HEK293 (cell line): ENCODE measurements at regions not wholly inside any gene's neighbourhood (a gene's known extent, or its start where the extent isn't known, plus 50 kb on each side); places are given as distances from the start of the nearest gene placed in this dataset.

Source experiments
- CTCF ChIA-PET: fragments of 350-600 bp; formaldehyde crosslinking; extraction: SDS; loops from one replicate; lab custom pipeline; 2021; ENCODE audit warnings: antibody characterized with exemption; lab: Yijun Ruan, JAX
- POLR2A ChIA-PET: fragments of 300-600 bp; formaldehyde crosslinking; extraction: SDS; loops from one replicate; lab custom pipeline; 2020; ENCODE audit warnings: antibody characterized with exemption, inconsistent platforms; lab: Yijun Ruan, JAX
- H3K27ac ChIP-seq: fragments of 200-500 bp; sonication (Bioruptor generic); 2 replicates; pipeline ENCODE4 v1.5.1; 2014; ENCODE audit warnings: low read depth, low read length, control low read depth, inconsistent platforms; ENCODE audit errors: extremely low read depth
- H3K36me3 ChIP-seq, 2 experiments: fragments of 200-500 bp in 1 of 2; sonication (Bioruptor generic) in 1 of 2; 1 replicate in 1 of 2; 2 replicates in 1 of 2; pipeline ENCODE4 v1.5.1; 2014 to 2017; ENCODE audit warnings: inconsistent platforms in 2 of 2, low read length in 2 of 2; ENCODE audit not compliant: control insufficient read depth in 2 of 2, insufficient read depth in 1 of 2
- H3K4me1 ChIP-seq: fragments of 200-500 bp; sonication (Bioruptor generic); 2 replicates; pipeline ENCODE4 v1.5.1; 2014; ENCODE audit warnings: mild to moderate bottlenecking, low read length, inconsistent platforms; ENCODE audit not compliant: control insufficient read depth, insufficient read depth
- H3K4me3 ChIP-seq: 2 replicates; pipeline ENCODE4 v1.5.1; 2011; ENCODE audit warnings: low read depth, mild to moderate bottlenecking, control low read depth, low read length, moderate library complexity
- H3K9me3 ChIP-seq: fragments of 200-500 bp; sonication (Bioruptor generic); 2 replicates; pipeline ENCODE4 v1.5.1; 2014; ENCODE audit warnings: low read depth, low read length, inconsistent platforms; ENCODE audit not compliant: control insufficient read depth, insufficient read depth
- GFI1B ChIP-seq: fragments of 450-650 bp; formaldehyde crosslinking; IDR thresholded peaks from 2 replicates; pipeline ENCODE4 v1.5.1; 2016; ENCODE audit warnings: missing biosample characterization, missing genetic modification characterization
- GLIS1 ChIP-seq: fragments of 450-650 bp; formaldehyde crosslinking; IDR thresholded peaks from 2 replicates; pipeline ENCODE4 v1.5.1; 2016; ENCODE audit warnings: missing biosample characterization, missing genetic modification characterization
- HOXA7 ChIP-seq: sonication (generic); formaldehyde crosslinking; IDR thresholded peaks from 2 replicates; pipeline ENCODE4 v1.8.1; 2022; ENCODE audit warnings: missing genetic modification reagents, borderline replicate concordance
- REPIN1 ChIP-seq: fragments of 450-650 bp; formaldehyde crosslinking; IDR thresholded peaks from 2 replicates; pipeline ENCODE4 v1.5.1; 2017; ENCODE audit warnings: missing biosample characterization, missing genetic modification characterization, low read depth
- REST ChIP-seq: fragments of 450-650 bp; formaldehyde crosslinking; IDR thresholded peaks from 2 replicates; pipeline ENCODE4 v1.5.1; 2016; ENCODE audit warnings: missing biosample characterization, missing genetic modification characterization
- TRIM28 ChIP-seq: IDR thresholded peaks from 2 replicates; pipeline ENCODE4 v1.6.1; 2011; ENCODE audit warnings: low read length, control low read depth, borderline replicate concordance
- ZBTB21 ChIP-seq: fragments of 450-650 bp; formaldehyde crosslinking; IDR thresholded peaks from 2 replicates; pipeline ENCODE4 v1.5.1; 2017; ENCODE audit warnings: missing biosample characterization, missing genetic modification characterization
- ZFP69B ChIP-seq: fragments of 450-650 bp; formaldehyde crosslinking; IDR thresholded peaks from 2 replicates; pipeline ENCODE4 v1.5.1; 2016; ENCODE audit warnings: missing biosample characterization, missing genetic modification characterization
- ZIC2 ChIP-seq: fragments of 450-650 bp; formaldehyde crosslinking; IDR thresholded peaks from 2 replicates; pipeline ENCODE4 v1.5.1; 2016; ENCODE audit warnings: missing biosample characterization, missing genetic modification characterization
- ZNF10 ChIP-seq: fragments of 450-650 bp; formaldehyde crosslinking; IDR thresholded peaks from 2 replicates; pipeline ENCODE4 v1.5.1; 2017; ENCODE audit warnings: missing biosample characterization, missing genetic modification characterization
- ZNF146 ChIP-seq: fragments of 450-650 bp; formaldehyde crosslinking; IDR thresholded peaks from 2 replicates; pipeline ENCODE4 v1.5.1; 2016; ENCODE audit warnings: missing biosample characterization, missing genetic modification characterization
- ZNF223 ChIP-seq: fragments of 450-650 bp; formaldehyde crosslinking; IDR thresholded peaks from 2 replicates; pipeline ENCODE4 v1.5.1; 2016; ENCODE audit warnings: missing biosample characterization, missing genetic modification characterization
- ZNF24 ChIP-seq: fragments of 450-650 bp; formaldehyde crosslinking; IDR thresholded peaks from 2 replicates; pipeline ENCODE4 v1.5.1; 2016; ENCODE audit warnings: missing biosample characterization, missing genetic modification characterization
- ZNF335 ChIP-seq: fragments of 450-650 bp; formaldehyde crosslinking; conservative IDR thresholded peaks from 2 replicates; pipeline ENCODE4 v1.5.1; 2016; ENCODE audit warnings: missing biosample characterization, missing genetic modification characterization
- ZNF514 ChIP-seq: fragments of 450-650 bp; formaldehyde crosslinking; IDR thresholded peaks from 2 replicates; pipeline ENCODE4 v1.5.1; 2016; ENCODE audit warnings: missing biosample characterization, missing genetic modification characterization
- ZNF555 ChIP-seq: fragments of 450-650 bp; formaldehyde crosslinking; conservative IDR thresholded peaks from 2 replicates; pipeline ENCODE4 v1.5.1; 2017; ENCODE audit warnings: missing biosample characterization, mild to moderate bottlenecking, missing genetic modification characterization, inconsistent platforms
- ZNF560 ChIP-seq: fragments of 450-650 bp; formaldehyde crosslinking; IDR thresholded peaks from 2 replicates; pipeline ENCODE4 v1.5.1; 2017; ENCODE audit warnings: missing biosample characterization, missing genetic modification characterization, borderline replicate concordance
- ZNF623 ChIP-seq: fragments of 450-650 bp; formaldehyde crosslinking; IDR thresholded peaks from 2 replicates; pipeline ENCODE4 v1.5.1; 2016; ENCODE audit warnings: missing biosample characterization, missing genetic modification characterization
- ZNF692 ChIP-seq: fragments of 450-650 bp; formaldehyde crosslinking; IDR thresholded peaks from 2 replicates; pipeline ENCODE4 v1.5.1; 2016; ENCODE audit warnings: missing biosample characterization, missing genetic modification characterization
- ZNF747 ChIP-seq: fragments of 450-650 bp; formaldehyde crosslinking; IDR thresholded peaks from 2 replicates; pipeline ENCODE4 v1.5.1; 2016; ENCODE audit warnings: missing biosample characterization, missing genetic modification characterization
- ZNF785 ChIP-seq: fragments of 450-650 bp; formaldehyde crosslinking; IDR thresholded peaks from 2 replicates; pipeline ENCODE4 v1.5.1; 2016; ENCODE audit warnings: missing biosample characterization, missing genetic modification characterization
- ZSCAN16 ChIP-seq: fragments of 450-650 bp; formaldehyde crosslinking; IDR thresholded peaks from 2 replicates; pipeline ENCODE4 v1.5.1; 2016; ENCODE audit warnings: missing biosample characterization, missing genetic modification characterization
- TF ChIP-seq, protein P1 (sequence below): fragments of 450-650 bp; formaldehyde crosslinking; IDR thresholded peaks from 2 replicates; pipeline ENCODE4 v1.5.1; 2016; ENCODE audit warnings: missing biosample characterization, missing genetic modification characterization

DNA sequence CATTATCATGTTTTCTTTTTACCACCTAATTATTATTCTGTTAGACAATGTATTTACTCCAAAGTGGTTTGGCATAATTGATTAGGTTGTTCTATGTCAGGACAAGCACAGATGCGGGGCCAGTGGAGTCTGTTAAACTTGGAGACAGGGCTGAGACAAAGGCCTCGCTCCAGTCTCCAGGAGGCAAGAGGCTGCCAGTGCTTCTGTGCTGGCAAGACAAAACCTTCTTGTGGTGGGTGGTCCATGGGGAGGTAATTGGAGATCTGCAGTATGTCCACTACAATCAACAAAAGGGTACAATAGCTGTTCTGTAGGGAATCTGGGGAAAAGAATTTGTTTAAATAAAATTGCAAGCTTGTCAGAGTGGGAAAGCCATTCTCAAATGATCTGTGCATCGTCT lies 677.2 kb upstream of the SLC35B3 start:
- Histone ChIP-seq H3K4me1 (no peaks in the 10 kb centered on the region), H3K4me3 (no peak overlapping the region), H3K27ac (no peak overlapping the region), H3K36me3 (no peaks in the 10 kb centered on the region), H3K9me3 (no peaks in the 10 kb centered on the region)
- CTCF ChIA-PET, result no interaction called here
- POLR2A ChIA-PET, result no interaction called here
- TF ChIP-seq ZNF747 (tag by site-specific recombination) (no peak), ZNF24 (tag by site-specific recombination) (no peak), REST (tag by site-specific recombination) (no peak), ZNF555 (tag by site-specific recombination) (no peak), ZBTB21 (tag by site-specific recombination) (no peak), ZNF623 (no peak), TRIM28 (no peak), REPIN1 (no peak), GFI1B (tag by site-specific recombination) (no peak), ZNF335 (tag by site-specific recombination) (no peak)

- no peaks in the 10 kb centered on the region for H3K36me3 ChIP-seq
- H3K27ac ChIP-seq, result no peak overlapping the region
- CTCF ChIA-PET, result no interaction called here
- H3K4me3 ChIP-seq, result no peak overlapping the region
- no peaks in the 10 kb centered on the region for H3K4me1 ChIP-seq
- POLR2A ChIA-PET, result no interaction called here
- TF ChIP-seq ZFP69B (no peak), ZNF146 (no peak), ZIC2 (no peak), GLIS1 (tag by site-specific recombination) (no peak), HOXA7 (CRISPR knock-in tag) (no peak), ZNF514 (tag by site-specific recombination) (no peak), ZNF785 (no peak), ZNF223 (tag by site-specific recombination) (no peak), ZNF747 (tag by site-specific recombination) (no peak), ZSCAN16 (tag by site-specific recombination) (no peak), ZNF10 (tag by site-specific recombination) (no peak), ZNF692 (no peak), ZNF560 (tag by site-specific recombination) (no peak)
- TF ChIP-seq, protein P1, sequence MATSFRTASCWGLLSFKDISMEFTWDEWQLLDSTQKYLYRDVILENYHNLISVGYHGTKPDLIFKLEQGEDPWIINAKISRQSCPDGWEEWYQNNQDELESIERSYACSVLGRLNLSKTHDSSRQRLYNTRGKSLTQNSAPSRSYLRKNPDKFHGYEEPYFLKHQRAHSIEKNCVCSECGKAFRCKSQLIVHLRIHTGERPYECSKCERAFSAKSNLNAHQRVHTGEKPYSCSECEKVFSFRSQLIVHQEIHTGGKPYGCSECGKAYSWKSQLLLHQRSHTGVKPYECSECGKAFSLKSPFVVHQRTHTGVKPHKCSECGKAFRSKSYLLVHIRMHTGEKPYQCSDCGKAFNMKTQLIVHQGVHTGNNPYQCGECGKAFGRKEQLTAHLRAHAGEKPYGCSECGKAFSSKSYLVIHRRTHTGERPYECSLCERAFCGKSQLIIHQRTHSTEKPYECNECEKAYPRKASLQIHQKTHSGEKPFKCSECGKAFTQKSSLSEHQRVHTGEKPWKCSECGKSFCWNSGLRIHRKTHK (tag by site-specific recombination), result no peak
- no peaks in the 10 kb centered on the region for H3K9me3 ChIP-seq
Observed at GRCh38 chr6:9103876-9104521, 668.7 kb upstream of the SLC35B3 start.
